IMR-90 (cell line): ENCODE measurements at regions not wholly inside any gene's neighbourhood (a gene's known extent, or its start where the extent isn't known, plus 50 kb on each side); places are given as distances from the start of the nearest gene placed in this dataset.

Source experiments
- ATAC-seq: fragments of 200-7000 bp; cut with Tn5 transposase; 2 replicates; pipeline ENCODE4 v1.9.1; 2020; ENCODE audit warnings: low read depth, mild to moderate bottlenecking, moderate library complexity
- BruUV-seq: library from RNA; stranded (reverse); fragments of 400-500 nt; replicated peaks from 2 replicates; lab custom pipeline; 2021; lab: Mats Ljungman, UMichigan
- CTCF ChIA-PET: fragments of 300-600 bp; formaldehyde crosslinking; extraction: SDS; loops from one replicate; lab custom pipeline; 2021; ENCODE audit warnings: antibody characterized with exemption; lab: Yijun Ruan, JAX
- POLR2A ChIA-PET: fragments of 300-600 bp; sonication (Branson Sonifier 250); formaldehyde crosslinking; loops from one replicate; lab custom pipeline; 2022; ENCODE audit warnings: antibody characterized with exemption; ENCODE audit not compliant: unreplicated experiment; lab: Charles Lee
- DNase-seq: peaks from one replicate; pipeline ENCODE4 v3.0.0; 2013
- H2AFZ ChIP-seq: replicated peaks from 2 replicates; pipeline ENCODE3; 2013; ENCODE audit warnings: low read length, mild to moderate bottlenecking; ENCODE audit not compliant: poor library complexity
- H2AK5ac ChIP-seq: 2 replicates; pipeline ENCODE4 v1.6.1; 2013; ENCODE audit warnings: low read depth, low read length, inconsistent platforms
- H2AK9ac ChIP-seq: replicated peaks from 2 replicates; pipeline ENCODE3; 2013; ENCODE audit warnings: mild to moderate bottlenecking, low read depth, low read length, moderate library complexity; ENCODE audit not compliant: poor library complexity
- H2BK120ac ChIP-seq: 2 replicates; pipeline ENCODE4 v1.6.1; 2013; ENCODE audit warnings: low read depth, low read length, inconsistent platforms
- H2BK15ac ChIP-seq: 3 replicates; pipeline ENCODE4 v1.6.1; 2013; ENCODE audit warnings: low read depth, low read length, inconsistent platforms
- H2BK20ac ChIP-seq: 2 replicates; pipeline ENCODE4 v1.6.1; 2013; ENCODE audit warnings: low read depth, mild to moderate bottlenecking, inconsistent platforms, low read length, moderate library complexity
- H2BK5ac ChIP-seq: 2 replicates; pipeline ENCODE4 v1.6.1; 2013; ENCODE audit warnings: mild to moderate bottlenecking, low read depth, low read length, inconsistent platforms; ENCODE audit not compliant: poor library complexity, severe bottlenecking
- H3K14ac ChIP-seq: replicated peaks from 2 replicates; pipeline ENCODE4 v1.6.1; 2013; ENCODE audit warnings: low read depth, low read length, inconsistent platforms
- H3K18ac ChIP-seq: 2 replicates; pipeline ENCODE4 v1.6.1; 2013; ENCODE audit warnings: low read depth, low read length, control low read depth
- H3K23ac ChIP-seq: 2 replicates; pipeline ENCODE4 v1.6.1; 2013; ENCODE audit warnings: low read depth, low read length, inconsistent platforms
- H3K27ac ChIP-seq: 2 replicates; pipeline ENCODE4 v1.5.1; 2013; ENCODE audit warnings: mild to moderate bottlenecking, control low read depth, low read length; ENCODE audit not compliant: insufficient read depth
- H3K27me3 ChIP-seq: 2 replicates; pipeline ENCODE4 v1.6.1; 2013; ENCODE audit warnings: low read length; ENCODE audit not compliant: control insufficient read depth, insufficient read depth
- H3K36me3 ChIP-seq: 2 replicates; pipeline ENCODE4 v1.6.1; 2013; ENCODE audit warnings: low read length, mixed read lengths; ENCODE audit not compliant: control insufficient read depth, insufficient read depth
- H3K4ac ChIP-seq: 2 replicates; pipeline ENCODE4 v1.6.1; 2013; ENCODE audit warnings: low read depth, low read length, inconsistent platforms
- H3K4me1 ChIP-seq: 2 replicates; pipeline ENCODE4 v1.6.1; 2013; ENCODE audit warnings: low read length, mixed read lengths; ENCODE audit not compliant: control insufficient read depth, insufficient read depth
- H3K4me2 ChIP-seq: 2 replicates; pipeline ENCODE4 v1.6.1; 2013; ENCODE audit warnings: low read depth, mild to moderate bottlenecking, control low read depth, low read length, moderate library complexity
- H3K4me3 ChIP-seq: 2 replicates; pipeline ENCODE4 v1.5.1; 2013; ENCODE audit warnings: low read depth, mild to moderate bottlenecking, control low read depth, low read length, moderate library complexity; ENCODE audit not compliant: insufficient read depth
- H3K56ac ChIP-seq: 2 replicates; pipeline ENCODE4 v1.6.1; 2013; ENCODE audit warnings: low read length, inconsistent platforms; ENCODE audit not compliant: insufficient read depth; ENCODE audit errors: extremely low read depth
- H3K79me1 ChIP-seq, 2 experiments: 2 replicates each; pipeline ENCODE4 v1.6.1; 2013; ENCODE audit warnings: low read length in 2 of 2, inconsistent platforms in 1 of 2, low read depth in 1 of 2
- H3K9ac ChIP-seq: 2 replicates; pipeline ENCODE4 v1.6.1; 2013; ENCODE audit warnings: low read depth, low read length, control low read depth
- H3K9me1 ChIP-seq: 2 replicates; pipeline ENCODE4 v1.6.1; 2013; ENCODE audit warnings: low read length, inconsistent platforms; ENCODE audit not compliant: insufficient read depth
- H3K9me3 ChIP-seq: 2 replicates; pipeline ENCODE4 v1.6.1; 2013; ENCODE audit warnings: low read length; ENCODE audit not compliant: control insufficient read depth, insufficient read depth
- H4K20me1 ChIP-seq: 2 replicates; pipeline ENCODE4 v1.6.1; 2013; ENCODE audit warnings: low read length, inconsistent platforms; ENCODE audit not compliant: insufficient read depth
- H4K5ac ChIP-seq: 2 replicates; pipeline ENCODE4 v1.6.1; 2013; ENCODE audit warnings: mild to moderate bottlenecking, low read depth, low read length, control low read depth
- H4K8ac ChIP-seq, 2 experiments: 2 replicates each; pipeline ENCODE4 v1.6.1; 2013; ENCODE audit warnings: low read depth in 2 of 2, low read length in 2 of 2, control low read depth in 1 of 2, inconsistent platforms in 1 of 2
- H4K91ac ChIP-seq: 2 replicates; pipeline ENCODE4 v1.6.1; 2013; ENCODE audit warnings: low read depth, low read length, inconsistent platforms; ENCODE audit not compliant: insufficient read depth
- BHLHE40 ChIP-seq: fragments of 150-350 bp; IDR thresholded peaks from 2 replicates; pipeline ENCODE4 v1.6.1; 2016; ENCODE audit warnings: mild to moderate bottlenecking, low read depth, low read length
- CEBPB ChIP-seq: IDR thresholded peaks from 2 replicates; pipeline ENCODE4 v1.6.1; 2012; ENCODE audit warnings: low read depth, low read length, improper control_type of control experiment
- CHD1 ChIP-seq: IDR thresholded peaks from 2 replicates; pipeline ENCODE4 v1.6.1; 2012; ENCODE audit warnings: low read depth, low read length, improper control_type of control experiment
- CTCF ChIP-seq: conservative IDR thresholded peaks from 2 replicates; pipeline ENCODE4 v1.5.1; 2012; ENCODE audit warnings: mild to moderate bottlenecking, low read depth, low read length, improper control_type of control experiment
- ELK1 ChIP-seq: fragments of 150-350 bp; IDR thresholded peaks from 2 replicates; pipeline ENCODE4 v1.6.1; 2016; ENCODE audit warnings: low read depth, mild to moderate bottlenecking, low read length, moderate library complexity, borderline replicate concordance
- FOS ChIP-seq: fragments of 150-350 bp; IDR thresholded peaks from 2 replicates; pipeline ENCODE4 v1.6.1; 2016; ENCODE audit warnings: low read depth, low read length
- MAFK ChIP-seq: IDR thresholded peaks from 2 replicates; pipeline ENCODE4 v1.6.1; 2012; ENCODE audit warnings: low read depth, low read length, improper control_type of control experiment
- MAZ ChIP-seq: IDR thresholded peaks from 2 replicates; pipeline ENCODE4 v1.6.1; 2012; ENCODE audit warnings: low read depth, mild to moderate bottlenecking, low read length, improper control_type of control experiment, moderate library complexity, borderline replicate concordance
- MXI1 ChIP-seq: IDR thresholded peaks from 2 replicates; pipeline ENCODE4 v1.6.1; 2012; ENCODE audit warnings: low read depth, mild to moderate bottlenecking, low read length, moderate library complexity, borderline replicate concordance
- NFE2L2 ChIP-seq: fragments of 150-350 bp; IDR thresholded peaks from 2 replicates; pipeline ENCODE4 v1.6.1; 2016; ENCODE audit warnings: low read depth, mild to moderate bottlenecking, low read length
- POLR2A ChIP-seq: IDR thresholded peaks from 2 replicates; pipeline ENCODE4 v1.6.1; 2012; ENCODE audit warnings: mild to moderate bottlenecking, low read depth, low read length
- RAD21 ChIP-seq: IDR thresholded peaks from 2 replicates; pipeline ENCODE4 v1.6.1; 2012; ENCODE audit warnings: low read length, improper control_type of control experiment
- RCOR1 ChIP-seq: IDR thresholded peaks from 2 replicates; pipeline ENCODE4 v1.6.1; 2012; ENCODE audit warnings: mild to moderate bottlenecking, low read length, improper control_type of control experiment; ENCODE audit not compliant: insufficient replicate concordance
- RFX5 ChIP-seq: IDR thresholded peaks from 2 replicates; pipeline ENCODE4 v1.8.0; 2012; ENCODE audit warnings: low read depth, mild to moderate bottlenecking, low read length, moderate library complexity
- SMC3 ChIP-seq: fragments of 150-350 bp; IDR thresholded peaks from 2 replicates; pipeline ENCODE4 v1.6.1; 2016; ENCODE audit warnings: low read depth, mild to moderate bottlenecking, antibody characterized with exemption, low read length, moderate library complexity
- USF2 ChIP-seq: fragments of 150-350 bp; IDR thresholded peaks from 2 replicates; pipeline ENCODE4 v1.6.1; 2017; ENCODE audit warnings: mild to moderate bottlenecking, antibody characterized with exemption, low read length, low read depth
- WGBS, 2 experiments: methylation state at CpG; one replicate each; pipeline versions ENCODE4 v1.1.5 to v1.1.7; 2013; ENCODE audit warnings: missing lambda C conversion rate in 2 of 2; ENCODE audit not compliant: insufficient read length in 1 of 2; ENCODE audit errors: extremely low coverage in 2 of 2; 5-methylcytosine and 5-hydroxymethylcytosine counted together
- dilution Hi-C: fragments of 300-500 bp; cut with HindIII; formaldehyde crosslinking; loops from one replicate; pipeline ENCODE4 v1.14.3; 2018; ENCODE audit warnings: low sequenced_read_pairs; ENCODE audit not compliant: unreplicated experiment
- in situ Hi-C: fragments of 300-500 bp; cut with MboI; formaldehyde crosslinking; loops from 3 replicates; pipeline ENCODE4 v1.14.3; 2019; ENCODE audit warnings: low sequenced_read_pairs, inconsistent platforms, mixed read lengths
- intact Hi-C: fragments of 100-400 bp; cut with micrococcal nuclease; formaldehyde crosslinking; loops from 2 replicates; pipeline ENCODE4 v1.10.0; 2022

- H3K4me3 ChIP-seq = no peak overlapping the region
- no TSS peak for BruUV-seq
- no peaks in the 10 kb centered on the region for H3K9me1 ChIP-seq
- no peak overlapping the region for H3K18ac ChIP-seq
- no peak overlapping the region for H2BK5ac ChIP-seq
- H3K9me3 ChIP-seq = no peaks in the 10 kb centered on the region
- H3K4me2 ChIP-seq = no peak overlapping the region
- H3K4me1 ChIP-seq = no peaks in the 10 kb centered on the region
- ChIA-PET POLR2A (no interaction called here), CTCF (no interaction called here)
- H4K5ac ChIP-seq = no peak overlapping the region
- no peak overlapping the region for H2BK120ac ChIP-seq
- H4K20me1 ChIP-seq = no peaks in the 10 kb centered on the region
- H4K91ac ChIP-seq = no peak overlapping the region
- dilution Hi-C loops (no loop called here), intact Hi-C loops (no loop called here), in situ Hi-C loops (no loop called here)
- H3K4ac ChIP-seq = no peak overlapping the region
- H2AK9ac ChIP-seq = no peak overlapping the region
- H2BK20ac ChIP-seq = no peak overlapping the region
- no peak overlapping the region for H3K27ac ChIP-seq
- no peak overlapping the region for H2AFZ ChIP-seq
- whole genome bisulfite sequencing, 2 experiments = 83% methylated on average over 4 of the region's 12 CpGs; no CpG with 5 or more reads in 1 of the 2 experiments
- TF ChIP-seq BHLHE40 (no peak), POLR2A (no peak), RAD21 (no peak), CHD1 (no peak), FOS (no peak), CEBPB (no peak), CTCF (no peak), NFE2L2 (no peak), SMC3 (no peak), ELK1 (no peak), RFX5 (no peak), MXI1 (no peak), RCOR1 (no peak), MAFK (no peak), MAZ (no peak), USF2 (no peak)
- H3K27me3 ChIP-seq = no peaks in the 10 kb centered on the region
- H3K79me1 ChIP-seq = no peaks in the 10 kb centered on the region
- no peak overlapping the region for H3K14ac ChIP-seq
- no peak overlapping the region for H4K8ac ChIP-seq
- no peak for DNase-seq
- peak overlapping the region; percentile 35; the same call in 1 of the 2 replicates for H2AK5ac ChIP-seq
- no peaks in the 10 kb centered on the region for H3K36me3 ChIP-seq
- no peak overlapping the region for H3K23ac ChIP-seq
- H3K56ac ChIP-seq = no peak overlapping the region
- no peak for ATAC-seq
- no peak overlapping the region for H3K9ac ChIP-seq
- peak overlapping the region; percentile 65; the same call in 1 of the 3 replicates for H2BK15ac ChIP-seq
These were observed 121.3 kb upstream of the PTPN1 start for GRCh38 chr20:50388733-50389437.
